Suprapubic skin (tissue), 4 donors: ENCODE measurements at regions not wholly inside any gene's neighbourhood (a gene's known extent, or its start where the extent isn't known, plus 50 kb on each side); places are given as distances from the start of the nearest gene placed in this dataset.

Source experiments
- CTCF ChIP-seq, 2 donors: fragments of 200-600 bp in 1 of 2; fragments of 450-650 bp in 1 of 2; sonication (generic) in 1 of 2; IDR thresholded peaks; one replicate each; pipeline ENCODE4 v1.5.1; 2016 to 2019; ENCODE audit warnings: antibody characterized with exemption in 2 of 2, mild to moderate bottlenecking in 1 of 2, moderate library complexity in 1 of 2
- EP300 ChIP-seq: sonication (generic); formaldehyde crosslinking; IDR thresholded peaks from one replicate; pipeline ENCODE4 v1.6.1; 2017; ENCODE audit warnings: antibody characterized with exemption
- POLR2A ChIP-seq, 2 donors: fragments of 450-650 bp; IDR thresholded peaks; one replicate each; pipeline ENCODE4 v1.6.1; 2017; ENCODE audit warnings: antibody characterized with exemption in 2 of 2, mild to moderate bottlenecking in 2 of 2, moderate library complexity in 2 of 2
- POLR2AphosphoS5 ChIP-seq, 3 donors: sonication (generic); formaldehyde crosslinking; IDR thresholded peaks; one replicate each; pipeline ENCODE4 v1.6.1; 2017; ENCODE audit warnings: antibody characterized with exemption in 3 of 3

DNA sequence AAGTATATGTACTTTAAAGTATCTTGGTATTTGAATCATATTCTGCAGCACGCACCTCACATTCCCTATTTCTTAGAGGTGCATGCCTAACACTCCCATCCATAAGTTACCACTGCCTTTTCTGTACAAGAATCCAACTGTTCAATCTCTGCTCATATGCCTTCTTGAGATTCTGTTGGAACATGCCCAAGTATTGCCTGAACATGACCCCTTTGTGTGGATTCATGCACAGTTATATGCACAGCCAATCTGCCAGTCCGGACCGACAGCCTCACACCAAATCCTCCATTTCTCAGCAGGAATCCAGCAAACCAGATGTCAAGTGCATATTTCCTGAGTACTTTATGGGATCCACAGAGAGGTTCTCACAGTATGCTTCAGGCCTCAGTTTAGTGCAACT lies 222.0 kb downstream of the TMEM182 start:
- TF ChIP-seq CTCF (IDR thresholded peaks at IDR 0.05) (no peak), POLR2AphosphoS5 (IDR thresholded peaks at IDR 0.05) (no peak), POLR2A (IDR thresholded peaks at IDR 0.05) (no peak), EP300 (no peak)
